ENCODE measurements at regions not wholly inside any gene's neighbourhood (a gene's known extent, or its start where the extent isn't known, plus 50 kb on each side); places are given as distances from the start of the nearest gene placed in this dataset.

DNA sequence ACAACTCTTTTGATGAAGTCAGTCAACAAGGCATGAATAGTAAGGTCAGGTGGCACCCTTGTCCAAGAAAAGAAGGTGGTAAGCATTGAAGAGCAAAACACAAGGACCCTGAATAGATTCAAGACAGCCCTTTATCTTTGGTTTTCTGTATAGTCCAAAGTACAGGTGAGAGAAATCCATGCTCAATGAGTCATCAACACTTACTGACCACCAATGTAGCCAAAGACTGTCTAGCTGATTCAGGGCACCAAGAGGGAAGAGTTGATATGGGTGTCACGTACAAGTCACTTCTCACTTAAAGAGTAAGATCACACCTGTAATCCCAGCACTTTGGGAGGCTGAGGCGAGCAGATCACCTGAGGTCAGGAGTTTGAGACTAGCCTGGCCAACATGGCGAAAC is 528.3 kb downstream of the CD83 start:
- TF ChIP-seq GATA2 (IDR thresholded peaks at IDR 0.05; ENCODE audit: low read depth, low read length) (no peak), GATA3 (IDR thresholded peaks at IDR 0.05; ENCODE audit: low read depth, low read length) (no peak)

DNA sequence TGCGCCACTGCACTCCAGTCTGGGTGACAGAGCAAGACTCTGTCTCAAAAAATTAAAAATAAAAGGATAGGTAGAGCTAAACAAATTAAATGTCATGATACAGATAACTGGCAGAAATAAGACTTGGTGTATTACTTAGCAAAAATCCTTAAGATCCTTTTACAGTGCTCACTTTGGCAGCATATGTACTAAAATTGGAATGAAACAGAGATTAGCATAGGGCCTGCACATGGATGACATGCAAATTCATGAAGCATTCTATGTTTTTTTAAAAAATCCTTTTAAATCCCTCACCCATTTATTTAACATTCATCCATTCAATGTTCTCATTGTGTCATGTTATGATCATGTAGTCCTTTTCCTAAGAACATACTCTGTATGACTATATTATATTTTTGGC is 528.8 kb downstream of the CD83 start:
- TF ChIP-seq GATA2 (IDR thresholded peaks at IDR 0.05; ENCODE audit: low read depth, low read length) (no peak), GATA3 (IDR thresholded peaks at IDR 0.05; ENCODE audit: low read depth, low read length) (no peak)

DNA sequence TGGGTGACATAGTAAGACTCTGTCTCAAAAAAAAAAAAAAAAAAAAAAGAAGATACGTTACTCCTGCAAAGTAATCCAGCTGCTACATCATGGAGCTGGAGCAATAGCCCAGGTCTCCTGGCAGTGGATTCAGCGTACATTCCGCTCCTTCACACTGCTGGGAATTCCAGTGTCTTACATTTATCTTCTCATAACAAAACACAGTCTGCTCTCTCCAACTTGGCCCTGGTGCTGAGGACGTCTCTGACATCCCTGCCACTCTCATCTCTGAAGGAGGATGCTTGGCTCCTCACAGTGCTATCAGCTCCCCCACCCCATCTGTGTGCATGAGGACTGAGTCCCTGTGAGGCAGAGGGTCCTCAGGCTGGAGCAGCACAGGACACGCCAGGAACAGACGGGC is 529.8 kb downstream of the CD83 start:
- TF ChIP-seq GATA2 (IDR thresholded peaks at IDR 0.05; ENCODE audit: low read depth, low read length), result no peak
- no peak for TF ChIP-seq GATA3 (IDR thresholded peaks at IDR 0.05; ENCODE audit: low read depth, low read length)

DNA sequence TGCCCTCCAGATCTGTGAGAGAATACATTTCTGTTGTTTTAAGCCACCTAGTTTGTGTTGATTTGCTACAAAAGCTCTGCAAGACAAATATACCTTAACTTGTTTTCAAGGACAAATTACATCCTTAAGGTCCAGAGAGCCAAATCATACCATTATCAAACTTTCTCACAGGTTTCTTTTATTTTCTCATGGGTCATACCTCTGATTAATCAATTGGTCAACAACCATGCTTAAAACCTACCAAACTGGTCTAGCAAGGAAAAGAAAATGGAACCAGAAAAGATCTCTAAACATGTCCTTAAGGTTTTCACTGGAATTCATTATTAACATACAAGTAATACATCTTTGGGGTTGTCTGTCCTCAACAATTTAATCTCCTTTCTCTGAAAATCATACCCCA is 535.0 kb downstream of the CD83 start:
- TF ChIP-seq GATA3 (IDR thresholded peaks at IDR 0.05; ENCODE audit: low read depth, low read length) (no peak), GATA2 (IDR thresholded peaks at IDR 0.05; ENCODE audit: low read depth, low read length) (no peak)

DNA sequence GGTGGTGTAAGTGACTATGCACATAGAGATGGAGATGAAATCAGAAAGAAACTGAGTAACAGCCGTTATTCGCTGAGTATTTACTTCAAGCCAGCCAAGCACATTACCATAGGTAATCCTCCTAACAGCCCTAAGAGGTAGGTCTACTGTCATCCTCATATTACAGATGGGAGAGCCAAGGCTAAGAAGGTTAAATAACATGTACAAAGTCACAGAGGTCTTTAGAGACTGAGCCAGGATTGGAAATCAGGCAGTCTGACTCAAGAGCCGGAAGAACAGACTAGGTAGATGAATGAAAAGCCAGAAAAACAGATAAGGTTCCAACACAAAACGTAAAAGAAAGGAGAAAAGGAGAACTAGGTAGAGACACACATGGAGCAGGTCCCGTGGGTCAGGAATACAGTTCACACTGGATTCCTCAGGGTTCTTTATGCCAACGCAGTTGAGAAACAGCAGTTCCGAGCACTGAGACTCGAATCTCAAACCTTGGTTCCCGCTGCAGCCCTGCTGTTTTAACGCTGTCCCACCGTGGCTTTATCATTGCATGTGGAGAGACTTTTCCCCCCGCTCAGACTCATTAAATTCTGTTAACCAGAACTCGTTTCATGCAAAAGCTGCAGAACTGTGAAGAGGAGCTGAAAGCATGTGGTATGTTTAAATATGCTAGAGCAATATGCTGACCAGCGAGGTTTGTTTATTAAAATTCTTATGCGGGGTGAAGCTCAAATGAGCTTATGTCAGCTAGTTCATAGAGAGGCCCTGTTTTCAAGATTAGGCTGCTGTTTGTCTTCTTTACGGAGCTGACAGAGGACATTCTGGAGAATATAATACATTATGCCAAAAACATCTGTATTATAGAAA is 537.9 kb downstream of the CD83 start:
- no peak for TF ChIP-seq GATA3 (IDR thresholded peaks at IDR 0.05; ENCODE audit: low read depth, low read length)
- TF ChIP-seq GATA2 (IDR thresholded peaks at IDR 0.05; ENCODE audit: low read depth, low read length), result no peak

DNA sequence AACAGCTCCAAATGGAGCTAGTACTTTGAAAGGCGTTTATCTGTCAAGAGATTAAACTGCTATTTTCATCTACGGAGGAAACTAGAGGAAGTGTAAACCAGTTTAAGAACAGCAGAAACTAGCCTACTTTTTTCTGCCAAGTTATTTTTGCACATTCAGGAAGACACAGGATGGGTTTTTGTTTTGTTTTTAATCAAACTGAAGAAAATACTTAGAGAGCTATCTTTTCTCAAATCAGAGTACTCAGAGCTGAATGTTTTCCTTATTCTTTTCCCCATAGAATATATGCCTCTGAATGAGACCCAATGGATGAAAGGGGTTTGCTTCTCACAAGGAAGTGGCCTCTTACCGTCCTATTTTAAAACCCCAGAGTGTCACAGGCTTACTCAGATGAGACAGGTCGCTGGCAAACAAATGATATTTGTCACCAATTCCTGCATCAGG is 538.5 kb downstream of the CD83 start:
- TF ChIP-seq GATA3 (IDR thresholded peaks at IDR 0.05; ENCODE audit: low read depth, low read length) (no peak), GATA2 (IDR thresholded peaks at IDR 0.05; ENCODE audit: low read depth, low read length) (no peak)

DNA sequence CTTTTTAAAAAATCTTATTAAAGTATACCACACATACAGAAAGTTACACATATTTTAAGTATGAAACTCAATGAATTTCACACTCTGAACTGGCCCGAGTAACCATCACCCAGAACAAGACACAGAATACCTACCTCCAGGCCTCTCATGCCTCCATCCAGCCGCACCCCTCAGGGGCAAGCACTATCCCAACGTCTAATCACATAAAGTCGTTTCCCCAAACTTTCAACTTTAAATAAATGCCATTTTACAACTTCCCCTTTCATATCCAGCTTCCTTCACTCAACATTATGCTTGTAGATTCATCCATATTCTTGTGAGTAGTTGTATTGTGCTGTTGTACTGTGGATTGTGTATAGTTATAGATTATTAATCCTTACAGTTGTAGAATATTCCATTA is 539.1 kb downstream of the CD83 start:
- TF ChIP-seq GATA3 (IDR thresholded peaks at IDR 0.05; ENCODE audit: low read depth, low read length), result no peak
- TF ChIP-seq GATA2 (IDR thresholded peaks at IDR 0.05; ENCODE audit: low read depth, low read length), result no peak

DNA sequence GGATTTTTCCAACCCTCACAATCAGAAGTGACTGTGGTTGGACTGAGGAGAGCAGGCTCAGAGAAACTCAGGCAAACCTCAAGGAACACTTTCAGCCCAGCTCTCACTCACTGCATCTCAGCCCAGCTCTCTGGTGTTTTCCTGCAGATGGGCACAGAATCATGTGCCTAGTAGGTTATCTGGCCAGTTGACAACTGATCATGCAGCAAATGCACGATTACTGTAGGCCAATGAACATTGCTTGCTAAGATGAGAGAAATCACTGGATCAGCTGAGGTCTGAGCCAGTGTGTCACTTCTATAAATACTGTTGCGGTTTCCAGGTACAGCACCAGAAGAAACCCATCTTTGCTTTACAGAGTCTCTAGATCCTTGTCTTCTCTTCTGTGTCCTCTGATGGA is 540.5 kb downstream of the CD83 start:
- no peak for TF ChIP-seq GATA2 (IDR thresholded peaks at IDR 0.05; ENCODE audit: low read depth, low read length)
- no peak for TF ChIP-seq GATA3 (IDR thresholded peaks at IDR 0.05; ENCODE audit: low read depth, low read length)

DNA sequence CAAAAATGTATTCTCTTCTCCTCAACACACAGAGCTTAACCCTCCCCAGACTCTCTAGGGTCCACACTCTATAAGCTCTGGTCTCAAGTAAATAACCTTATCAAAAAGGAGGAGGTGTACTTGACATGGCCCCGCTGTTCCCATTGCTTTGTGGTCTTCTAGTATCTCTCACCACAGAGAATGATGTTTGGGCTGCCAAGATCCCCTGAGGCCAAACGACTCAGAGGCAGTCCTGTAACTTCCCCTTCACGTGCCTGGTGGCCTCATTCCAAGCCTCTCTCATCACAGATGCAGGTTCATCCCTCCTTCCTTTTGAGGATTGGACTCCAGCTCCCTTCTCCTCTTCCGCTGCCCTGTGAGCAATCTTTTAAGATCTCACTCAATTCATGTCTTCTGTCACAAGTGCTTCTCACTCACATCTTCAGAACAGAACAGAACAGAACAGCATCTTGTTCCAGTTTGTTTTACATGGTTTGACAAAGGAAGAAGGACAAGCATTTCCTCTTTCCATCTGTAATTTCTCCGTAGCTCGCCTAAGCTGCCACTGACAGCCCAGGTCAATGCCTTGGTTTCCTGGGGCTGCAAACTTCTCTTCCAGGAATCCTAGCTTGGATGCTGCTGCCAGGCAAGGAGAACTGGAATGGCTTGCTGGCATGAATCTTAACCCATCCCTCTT is 541.5 kb downstream of the CD83 start:
- TF ChIP-seq GATA3 (IDR thresholded peaks at IDR 0.05; ENCODE audit: low read depth, low read length) (no peak), GATA2 (IDR thresholded peaks at IDR 0.05; ENCODE audit: low read depth, low read length) (no peak)

DNA sequence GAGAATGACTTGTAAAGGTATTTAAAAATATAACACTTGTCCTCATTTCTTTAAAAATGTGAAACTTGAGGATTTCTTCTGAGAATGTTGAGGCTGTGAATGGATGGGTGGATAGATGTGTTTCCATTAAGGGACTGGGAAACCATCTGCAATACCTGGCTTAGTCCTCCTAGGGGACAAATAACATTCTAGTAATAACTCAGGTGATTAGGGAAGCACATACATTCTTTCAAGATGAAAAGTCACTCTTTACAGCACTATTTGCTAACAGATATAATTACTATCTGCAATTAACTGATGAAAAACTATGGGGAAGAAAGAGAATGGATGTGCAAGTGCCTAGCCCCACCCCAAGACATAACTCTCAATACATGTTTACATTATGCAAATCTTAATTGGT is 542.3 kb downstream of the CD83 start:
- no peak for TF ChIP-seq GATA2 (IDR thresholded peaks at IDR 0.05; ENCODE audit: low read depth, low read length)
- no peak for TF ChIP-seq GATA3 (IDR thresholded peaks at IDR 0.05; ENCODE audit: low read depth, low read length)

DNA sequence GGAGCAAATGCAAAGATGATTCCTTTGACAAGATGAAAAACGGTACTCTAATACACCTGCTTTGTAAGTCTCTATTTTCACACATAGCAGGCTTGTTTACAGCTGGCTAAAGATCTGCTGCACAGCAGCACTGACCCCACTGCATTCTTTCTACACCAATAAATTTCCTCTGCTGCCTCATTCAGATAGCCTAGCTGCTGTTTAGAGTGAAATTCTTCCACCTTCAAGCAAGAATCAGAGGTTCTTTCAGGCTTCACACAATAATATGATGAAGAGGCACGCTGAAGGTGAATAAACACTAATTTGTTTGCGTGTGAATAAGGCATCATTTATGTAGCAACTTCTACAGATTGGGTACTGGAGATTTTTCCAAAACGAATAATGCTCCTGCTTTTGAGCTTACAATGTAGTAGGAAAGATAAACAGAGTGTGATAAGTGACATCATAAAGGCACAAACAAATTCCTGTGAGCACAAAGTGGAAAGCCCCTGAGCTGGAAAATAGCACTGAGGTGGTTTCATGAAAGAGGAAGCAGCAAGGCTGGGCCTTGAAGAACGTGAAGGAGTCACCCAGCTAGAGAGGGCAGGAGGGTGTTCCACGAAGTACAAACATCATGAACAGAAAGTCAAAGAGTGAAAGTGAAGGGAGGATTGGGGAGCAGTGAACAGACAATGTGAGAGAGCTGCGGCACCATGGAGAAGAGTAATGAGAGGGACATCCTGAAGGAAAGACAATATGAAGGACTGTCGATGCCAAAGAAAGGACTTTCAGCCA is 543.4 kb downstream of the CD83 start:
- TF ChIP-seq GATA2 (IDR thresholded peaks at IDR 0.05; ENCODE audit: low read depth, low read length) (no peak), GATA3 (IDR thresholded peaks at IDR 0.05; ENCODE audit: low read depth, low read length) (no peak)

DNA sequence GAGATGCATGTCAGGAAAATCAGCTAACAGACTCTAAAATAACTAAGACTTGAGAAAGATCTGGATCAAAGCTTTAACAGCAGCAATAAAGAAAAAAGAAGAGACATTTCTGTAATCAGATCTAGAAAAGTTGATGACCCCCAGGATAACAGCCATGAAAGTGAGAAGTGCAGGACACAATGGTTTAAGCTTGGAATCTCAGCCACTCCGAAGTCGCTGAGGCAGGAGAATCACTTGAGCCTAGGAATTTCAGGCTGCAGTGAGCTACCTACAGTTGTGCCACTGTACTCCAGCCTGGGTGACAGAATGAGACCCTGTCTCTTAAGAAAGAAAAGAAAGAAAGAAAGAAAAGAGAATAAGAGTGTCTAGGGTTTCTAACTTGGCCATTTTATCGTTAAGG is 544.1 kb downstream of the CD83 start:
- TF ChIP-seq GATA3 (IDR thresholded peaks at IDR 0.05; ENCODE audit: low read depth, low read length), result no peak
- TF ChIP-seq GATA2 (IDR thresholded peaks at IDR 0.05; ENCODE audit: low read depth, low read length), result no peak

DNA sequence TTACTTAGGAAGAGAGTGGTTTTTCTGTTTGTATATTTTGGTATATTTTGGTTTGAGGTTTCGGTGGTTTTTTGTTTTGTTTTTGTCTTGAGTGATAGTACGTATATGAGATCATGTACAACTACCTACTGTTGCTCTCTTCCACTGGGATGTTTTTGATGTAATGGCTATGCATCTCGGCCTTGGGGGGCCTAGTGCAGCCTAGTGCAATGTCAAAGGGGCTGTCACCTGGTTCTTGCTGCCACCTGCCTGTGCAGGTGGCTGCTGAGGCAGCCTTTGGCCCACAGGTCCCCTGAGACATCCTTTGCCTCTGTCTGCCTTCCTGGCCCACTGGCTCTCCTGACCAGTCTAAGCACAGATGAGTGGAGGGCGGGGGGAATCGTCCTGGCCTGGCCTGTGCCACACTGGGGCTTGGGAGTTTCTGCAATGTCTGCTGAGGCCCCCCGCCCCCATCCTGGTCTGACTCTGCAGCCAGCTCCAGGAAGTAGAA is 546.6 kb downstream of the CD83 start:
- TF ChIP-seq GATA2 (IDR thresholded peaks at IDR 0.05; ENCODE audit: low read depth, low read length) (no peak), GATA3 (IDR thresholded peaks at IDR 0.05; ENCODE audit: low read depth, low read length) (no peak)

DNA sequence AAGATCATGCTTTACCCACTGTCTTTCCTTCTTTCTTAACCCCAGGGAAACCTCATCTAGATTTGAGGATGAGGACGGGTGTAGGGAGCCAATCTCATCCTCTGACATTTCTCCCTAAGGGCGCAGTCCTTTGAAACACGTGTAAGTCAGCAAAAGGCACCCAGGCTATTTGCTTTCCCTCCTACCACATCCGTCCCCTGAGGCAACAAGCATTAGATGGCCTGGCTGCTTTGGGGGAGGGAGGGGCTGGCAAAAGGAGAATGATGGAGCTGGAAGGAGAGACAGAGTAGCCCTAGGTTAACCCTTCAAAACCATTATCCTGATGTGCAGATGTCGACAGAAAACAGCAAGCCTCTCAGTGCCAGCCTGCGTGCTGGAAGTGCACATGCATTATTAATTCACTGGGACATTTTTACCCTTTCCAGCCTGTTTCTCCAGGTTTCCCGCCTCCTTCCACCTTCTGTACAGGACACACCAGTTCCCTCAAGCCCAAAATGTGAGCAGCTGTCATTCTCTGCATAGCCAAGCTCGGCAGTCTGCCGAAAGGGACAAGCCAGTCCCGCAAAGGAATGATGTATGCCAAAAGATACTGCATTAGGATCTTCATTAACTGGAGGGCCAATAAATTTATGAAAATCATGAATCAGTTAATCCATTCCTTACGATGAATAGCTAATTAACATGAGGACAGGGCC is 547.2 kb downstream of the CD83 start:
- TF ChIP-seq GATA3 (IDR thresholded peaks at IDR 0.05; ENCODE audit: low read depth, low read length) (no peak), GATA2 (IDR thresholded peaks at IDR 0.05; ENCODE audit: low read depth, low read length) (no peak)
